H1 (cell line): ENCODE measurements at regions not wholly inside any gene's neighbourhood (a gene's known extent, or its start where the extent isn't known, plus 50 kb on each side); places are given as distances from the start of the nearest gene placed in this dataset.

Experiments
- CTCF ChIA-PET: fragments of 300-600 bp; sonication (Branson Sonifier 250); formaldehyde crosslinking; loops from one replicate; lab custom pipeline; 2021; ENCODE audit not compliant: partially characterized antibody; lab: Charles Lee
- POLR2A ChIA-PET: fragments of 300-600 bp; sonication (Branson Sonifier 250); formaldehyde crosslinking; loops from one replicate; lab custom pipeline; 2021; ENCODE audit warnings: inconsistent platforms; ENCODE audit not compliant: partially characterized antibody; lab: Charles Lee
- DNase-seq, 2 experiments: peaks; one replicate each; pipeline versions ENCODE4 v3.0.0 to v3.0.0-alpha.2; 2010 to 2022; ENCODE audit warnings: low spot score in 2 of 2, low read depth in 1 of 2, mixed read lengths in 1 of 2
- FAIRE-seq: peaks from 2 replicates; lab custom pipeline; 2011; peaks lifted over from hg19 to GRCh38; lab: Jason Lieb, UNC
- H2AFZ ChIP-seq: 2 replicates; pipeline ENCODE4 v1.8.1; 2012; ENCODE audit warnings: low read length, inconsistent platforms
- H2AK5ac ChIP-seq: 2 replicates; pipeline ENCODE4 v1.6.1; 2013; ENCODE audit warnings: low read depth, low read length
- H2BK120ac ChIP-seq: replicated peaks from 2 replicates; pipeline ENCODE3; 2013; ENCODE audit warnings: low read depth, low read length, inconsistent platforms
- H2BK12ac ChIP-seq: 2 replicates; pipeline ENCODE4 v1.6.1; 2013; ENCODE audit warnings: low read depth, low read length
- H2BK15ac ChIP-seq: 2 replicates; pipeline ENCODE4 v1.6.1; 2013; ENCODE audit warnings: low read length
- H2BK20ac ChIP-seq: 2 replicates; pipeline ENCODE4 v1.6.1; 2013; ENCODE audit warnings: low read length
- H2BK5ac ChIP-seq: 2 replicates; pipeline ENCODE4 v1.6.1; 2013; ENCODE audit warnings: low read depth, low read length
- H3K14ac ChIP-seq: 2 replicates; pipeline ENCODE4 v1.6.1; 2013; ENCODE audit warnings: inconsistent platforms; ENCODE audit not compliant: insufficient read length
- H3K18ac ChIP-seq: 2 replicates; pipeline ENCODE4 v1.6.1; 2013; ENCODE audit warnings: low read length; ENCODE audit errors: extremely low read depth
- H3K23ac ChIP-seq: 2 replicates; pipeline ENCODE4 v1.6.1; 2013; ENCODE audit warnings: inconsistent platforms; ENCODE audit not compliant: insufficient read length
- H3K23me2 ChIP-seq: 2 replicates; pipeline ENCODE4 v1.6.1; 2013; ENCODE audit warnings: low read depth, low read length
- H3K27ac ChIP-seq: 2 replicates; pipeline ENCODE4 v1.6.1; 2011; ENCODE audit warnings: low read depth, low read length, inconsistent platforms
- H3K27me3 ChIP-seq, 4 experiments: replicated peaks in 1 of 4; 1 replicate in 1 of 4; 2 replicates in 3 of 4; pipeline versions ENCODE4 v1.6.1 to v1.8.1; 2011 to 2013; ENCODE audit warnings: low read length in 3 of 4, mild to moderate bottlenecking in 3 of 4, inconsistent platforms in 2 of 4, mixed read lengths in 2 of 4, moderate library complexity in 1 of 4; ENCODE audit not compliant: control insufficient read depth in 3 of 4, insufficient read depth in 3 of 4; ENCODE audit errors: extremely low read depth in 1 of 4
- H3K36me3 ChIP-seq, 4 experiments: 2 replicates each; pipeline versions ENCODE4 v1.6.1 to v1.8.1; 2011 to 2013; ENCODE audit warnings: mild to moderate bottlenecking in 4 of 4, low read length in 3 of 4, moderate library complexity in 2 of 4, control low read depth in 1 of 4, inconsistent platforms in 1 of 4; ENCODE audit not compliant: insufficient read depth in 4 of 4, control insufficient read depth in 2 of 4
- H3K4ac ChIP-seq: replicated peaks from 2 replicates; pipeline ENCODE3; 2013; ENCODE audit warnings: low read length, low read depth, mixed read lengths, inconsistent platforms; ENCODE audit not compliant: insufficient read length
- H3K4me1 ChIP-seq, 4 experiments: replicated peaks in 1 of 4; 1 replicate in 1 of 4; 2 replicates in 3 of 4; pipeline versions ENCODE4 v1.6.1 to v1.8.1; 2011 to 2013; ENCODE audit warnings: low read length in 3 of 4, inconsistent platforms in 2 of 4, mixed read lengths in 1 of 4; ENCODE audit not compliant: insufficient read depth in 4 of 4, control insufficient read depth in 3 of 4
- H3K4me2 ChIP-seq, 2 experiments: 2 replicates each; pipeline versions ENCODE4 v1.6.1 to v1.8.1; 2011 to 2013; ENCODE audit warnings: low read depth in 2 of 2, low read length in 2 of 2, control low read depth in 1 of 2, inconsistent platforms in 1 of 2, mild to moderate bottlenecking in 1 of 2; ENCODE audit not compliant: insufficient read depth in 1 of 2
- H3K4me3 ChIP-seq, 4 experiments: fragments of 200-600, 300-600 bp in 1 of 4; sonication (generic), shearing (Covaris generic), sonication (Bioruptor Twin) in 1 of 4; 2 replicates each; pipeline versions ENCODE4 v1.5.1 to v1.8.1; 2011 to 2016; ENCODE audit warnings: low read length in 4 of 4, low read depth in 3 of 4, control low read depth in 2 of 4, inconsistent platforms in 2 of 4, mild to moderate bottlenecking in 2 of 4, mixed read lengths in 1 of 4, moderate library complexity in 1 of 4; ENCODE audit not compliant: insufficient read depth in 2 of 4; ENCODE audit errors: extremely low read depth in 1 of 4
- H3K56ac ChIP-seq: replicated peaks from 2 replicates; pipeline ENCODE3; 2013; ENCODE audit warnings: low read depth, mild to moderate bottlenecking, mixed read lengths, low read length, inconsistent platforms; ENCODE audit not compliant: insufficient read length
- H3K79me1 ChIP-seq: 2 replicates; pipeline ENCODE4 v1.6.1; 2013; ENCODE audit warnings: low read depth, low read length, control low read depth
- H3K79me2 ChIP-seq, 2 experiments: 2 replicates each; pipeline versions ENCODE4 v1.6.1 to v1.8.1; 2012 to 2013; ENCODE audit warnings: low read length in 2 of 2, mild to moderate bottlenecking in 2 of 2, inconsistent platforms in 1 of 2; ENCODE audit not compliant: insufficient read depth in 2 of 2, control insufficient read depth in 1 of 2
- H3K9ac ChIP-seq, 4 experiments: replicated peaks in 1 of 4; 1 replicate in 1 of 4; 2 replicates in 3 of 4; pipeline versions ENCODE4 v1.6.1 to v1.8.1; 2011 to 2013; ENCODE audit warnings: low read depth in 3 of 4, low read length in 3 of 4, control low read depth in 2 of 4, mild to moderate bottlenecking in 2 of 4, moderate library complexity in 2 of 4, inconsistent platforms in 1 of 4; ENCODE audit errors: extremely low read depth in 1 of 4
- H3K9me3 ChIP-seq, 2 experiments: 2 replicates each; pipeline versions ENCODE4 v1.6.1 to v1.8.1; 2012 to 2013; ENCODE audit warnings: mild to moderate bottlenecking in 2 of 2, moderate library complexity in 2 of 2, control low read depth in 1 of 2, inconsistent platforms in 1 of 2, low read depth in 1 of 2, low read length in 1 of 2, mixed read lengths in 1 of 2; ENCODE audit not compliant: insufficient read depth in 2 of 2
- H4K20me1 ChIP-seq, 2 experiments: replicated peaks in 1 of 2; 2 replicates each; pipeline versions ENCODE3 to v1.8.1; 2011 to 2013; ENCODE audit warnings: inconsistent platforms in 2 of 2, low read length in 2 of 2, mild to moderate bottlenecking in 1 of 2; ENCODE audit not compliant: insufficient read depth in 2 of 2, control insufficient read depth in 1 of 2
- H4K5ac ChIP-seq: 2 replicates; pipeline ENCODE4 v1.6.1; 2013; ENCODE audit warnings: low read length, low read depth, mixed read lengths, inconsistent platforms; ENCODE audit not compliant: insufficient read length
- H4K8ac ChIP-seq: 2 replicates; pipeline ENCODE4 v1.8.0; 2013; ENCODE audit warnings: mild to moderate bottlenecking, moderate library complexity, low read length, inconsistent platforms; ENCODE audit not compliant: insufficient read depth; ENCODE audit errors: extremely low read depth
- H4K91ac ChIP-seq: replicated peaks from 2 replicates; pipeline ENCODE3; 2013; ENCODE audit warnings: low read length, mixed read lengths, inconsistent platforms; ENCODE audit not compliant: insufficient read length
- CBX5 ChIP-seq: fragments of 300-800, 300-1000 bp; sonication (generic); IDR thresholded peaks from 2 replicates; pipeline ENCODE4 v1.7.1; 2016; ENCODE audit warnings: antibody characterized with exemption, low read length, low read depth
- NRF1 ChIP-seq: IDR thresholded peaks from 2 replicates; pipeline ENCODE4 v1.6.1; 2011; ENCODE audit warnings: mild to moderate bottlenecking, low read depth, low read length, improper control_type of control experiment
- RFX5 ChIP-seq: IDR thresholded peaks from 2 replicates; pipeline ENCODE4 v1.6.1; 2011; ENCODE audit warnings: low read depth, low read length, improper control_type of control experiment, borderline replicate concordance
- WGBS, 2 experiments: shearing (Covaris generic) in 1 of 2; methylation state at CpG; one replicate each; pipeline versions ENCODE4 v1.1.6 to v1.1.7; 2013 to 2015; ENCODE audit warnings: low lambda C conversion rate in 2 of 2, mixed read lengths in 2 of 2, inconsistent platforms in 1 of 2, low coverage in 1 of 2, missing lambda C conversion rate in 1 of 2; ENCODE audit not compliant: insufficient replicate concordance in 2 of 2, insufficient coverage in 1 of 2, insufficient read length in 1 of 2; ENCODE audit errors: extremely low coverage in 1 of 2, missing lambda C conversion rate in 1 of 2; 5-methylcytosine and 5-hydroxymethylcytosine counted together

GRCh38 chr5:40121236-40121635 lies 558.5 kb upstream of the PTGER4 start:
- Histone ChIP-seq H3K9me3 (peaks cover 29 to 32% of the 10 kb centered on the region in 2 experiments), H3K23me2 (no peaks in the 10 kb centered on the region), H2BK15ac (no peak overlapping the region), H2AK5ac (no peak overlapping the region), H4K8ac (no peak overlapping the region), H3K27me3 (no peaks in the 10 kb centered on the region), H3K79me1 (no peaks in the 10 kb centered on the region), H3K14ac (no peak overlapping the region), H2BK20ac (no peak overlapping the region), H4K5ac (no peak overlapping the region), H4K20me1 (no peaks in the 10 kb centered on the region), H3K56ac (no peak overlapping the region), H3K36me3 (peaks cover 0 to 5% (median 0%) of the 10 kb centered on the region in 4 experiments; a peak in 2 of 8 replicates), H3K4me2 (no peak overlapping the region), H2BK5ac (no peak overlapping the region), H3K4me3 (no peak overlapping the region), H3K23ac (no peak overlapping the region), H2AFZ (no peak overlapping the region), H3K18ac (no peak overlapping the region), H2BK12ac (no peak overlapping the region), H3K4ac (no peak overlapping the region), H3K4me1 (no peaks in the 10 kb centered on the region), H3K9ac (no peak overlapping the region), H3K27ac (no peak overlapping the region), H4K91ac (no peak overlapping the region), H2BK120ac (no peak overlapping the region), H3K79me2 (no peaks in the 10 kb centered on the region)
- WGBS, 2 experiments = 91% methylated on average over 1 of the region's 1 CpG; no CpG with 5 or more reads in 1 of the 2 experiments
- ChIA-PET CTCF (no interaction called here), POLR2A (no interaction called here)
- FAIRE-seq (no peak), DNase-seq (no peak)
- TF ChIP-seq RFX5 (no peak), NRF1 (no peak), CBX5 (no peak)
